IMR-90 (cell line): ENCODE measurements at regions not wholly inside any gene's neighbourhood (a gene's known extent, or its start where the extent isn't known, plus 50 kb on each side); places are given as distances from the start of the nearest gene placed in this dataset.

ENCODE experiments used
- ATAC-seq: fragments of 200-7000 bp; cut with Tn5 transposase; 2 replicates; pipeline ENCODE4 v1.9.1; 2020; ENCODE audit warnings: low read depth, mild to moderate bottlenecking, moderate library complexity
- BruUV-seq: library from RNA; stranded (reverse); fragments of 400-500 nt; replicated peaks from 2 replicates; lab custom pipeline; 2021; lab: Mats Ljungman, UMichigan
- CTCF ChIA-PET: fragments of 300-600 bp; formaldehyde crosslinking; extraction: SDS; loops from one replicate; lab custom pipeline; 2021; ENCODE audit warnings: antibody characterized with exemption; lab: Yijun Ruan, JAX
- POLR2A ChIA-PET: fragments of 300-600 bp; sonication (Branson Sonifier 250); formaldehyde crosslinking; loops from one replicate; lab custom pipeline; 2022; ENCODE audit warnings: antibody characterized with exemption; ENCODE audit not compliant: unreplicated experiment; lab: Charles Lee
- DNase-seq: peaks from one replicate; pipeline ENCODE4 v3.0.0; 2013
- H2AFZ ChIP-seq: replicated peaks from 2 replicates; pipeline ENCODE3; 2013; ENCODE audit warnings: low read length, mild to moderate bottlenecking; ENCODE audit not compliant: poor library complexity
- H2AK5ac ChIP-seq: 2 replicates; pipeline ENCODE4 v1.6.1; 2013; ENCODE audit warnings: low read depth, low read length, inconsistent platforms
- H2AK9ac ChIP-seq: replicated peaks from 2 replicates; pipeline ENCODE3; 2013; ENCODE audit warnings: mild to moderate bottlenecking, low read depth, low read length, moderate library complexity; ENCODE audit not compliant: poor library complexity
- H2BK120ac ChIP-seq: 2 replicates; pipeline ENCODE4 v1.6.1; 2013; ENCODE audit warnings: low read depth, low read length, inconsistent platforms
- H2BK15ac ChIP-seq: 3 replicates; pipeline ENCODE4 v1.6.1; 2013; ENCODE audit warnings: low read depth, low read length, inconsistent platforms
- H2BK20ac ChIP-seq: 2 replicates; pipeline ENCODE4 v1.6.1; 2013; ENCODE audit warnings: low read depth, mild to moderate bottlenecking, inconsistent platforms, low read length, moderate library complexity
- H2BK5ac ChIP-seq: 2 replicates; pipeline ENCODE4 v1.6.1; 2013; ENCODE audit warnings: mild to moderate bottlenecking, low read depth, low read length, inconsistent platforms; ENCODE audit not compliant: poor library complexity, severe bottlenecking
- H3K14ac ChIP-seq: replicated peaks from 2 replicates; pipeline ENCODE4 v1.6.1; 2013; ENCODE audit warnings: low read depth, low read length, inconsistent platforms
- H3K18ac ChIP-seq: 2 replicates; pipeline ENCODE4 v1.6.1; 2013; ENCODE audit warnings: low read depth, low read length, control low read depth
- H3K23ac ChIP-seq: 2 replicates; pipeline ENCODE4 v1.6.1; 2013; ENCODE audit warnings: low read depth, low read length, inconsistent platforms
- H3K27ac ChIP-seq: 2 replicates; pipeline ENCODE4 v1.5.1; 2013; ENCODE audit warnings: mild to moderate bottlenecking, control low read depth, low read length; ENCODE audit not compliant: insufficient read depth
- H3K27me3 ChIP-seq: 2 replicates; pipeline ENCODE4 v1.6.1; 2013; ENCODE audit warnings: low read length; ENCODE audit not compliant: control insufficient read depth, insufficient read depth
- H3K36me3 ChIP-seq: 2 replicates; pipeline ENCODE4 v1.6.1; 2013; ENCODE audit warnings: low read length, mixed read lengths; ENCODE audit not compliant: control insufficient read depth, insufficient read depth
- H3K4ac ChIP-seq: 2 replicates; pipeline ENCODE4 v1.6.1; 2013; ENCODE audit warnings: low read depth, low read length, inconsistent platforms
- H3K4me1 ChIP-seq: 2 replicates; pipeline ENCODE4 v1.6.1; 2013; ENCODE audit warnings: low read length, mixed read lengths; ENCODE audit not compliant: control insufficient read depth, insufficient read depth
- H3K4me2 ChIP-seq: 2 replicates; pipeline ENCODE4 v1.6.1; 2013; ENCODE audit warnings: low read depth, mild to moderate bottlenecking, control low read depth, low read length, moderate library complexity
- H3K4me3 ChIP-seq: 2 replicates; pipeline ENCODE4 v1.5.1; 2013; ENCODE audit warnings: low read depth, mild to moderate bottlenecking, control low read depth, low read length, moderate library complexity; ENCODE audit not compliant: insufficient read depth
- H3K56ac ChIP-seq: 2 replicates; pipeline ENCODE4 v1.6.1; 2013; ENCODE audit warnings: low read length, inconsistent platforms; ENCODE audit not compliant: insufficient read depth; ENCODE audit errors: extremely low read depth
- H3K79me1 ChIP-seq, 2 experiments: 2 replicates each; pipeline ENCODE4 v1.6.1; 2013; ENCODE audit warnings: low read length in 2 of 2, inconsistent platforms in 1 of 2, low read depth in 1 of 2
- H3K9ac ChIP-seq: 2 replicates; pipeline ENCODE4 v1.6.1; 2013; ENCODE audit warnings: low read depth, low read length, control low read depth
- H3K9me1 ChIP-seq: 2 replicates; pipeline ENCODE4 v1.6.1; 2013; ENCODE audit warnings: low read length, inconsistent platforms; ENCODE audit not compliant: insufficient read depth
- H3K9me3 ChIP-seq: 2 replicates; pipeline ENCODE4 v1.6.1; 2013; ENCODE audit warnings: low read length; ENCODE audit not compliant: control insufficient read depth, insufficient read depth
- H4K20me1 ChIP-seq: 2 replicates; pipeline ENCODE4 v1.6.1; 2013; ENCODE audit warnings: low read length, inconsistent platforms; ENCODE audit not compliant: insufficient read depth
- H4K5ac ChIP-seq: 2 replicates; pipeline ENCODE4 v1.6.1; 2013; ENCODE audit warnings: mild to moderate bottlenecking, low read depth, low read length, control low read depth
- H4K8ac ChIP-seq, 2 experiments: 2 replicates each; pipeline ENCODE4 v1.6.1; 2013; ENCODE audit warnings: low read depth in 2 of 2, low read length in 2 of 2, control low read depth in 1 of 2, inconsistent platforms in 1 of 2
- H4K91ac ChIP-seq: 2 replicates; pipeline ENCODE4 v1.6.1; 2013; ENCODE audit warnings: low read depth, low read length, inconsistent platforms; ENCODE audit not compliant: insufficient read depth
- CEBPB ChIP-seq: IDR thresholded peaks from 2 replicates; pipeline ENCODE4 v1.6.1; 2012; ENCODE audit warnings: low read depth, low read length, improper control_type of control experiment
- CHD1 ChIP-seq: IDR thresholded peaks from 2 replicates; pipeline ENCODE4 v1.6.1; 2012; ENCODE audit warnings: low read depth, low read length, improper control_type of control experiment
- NFE2L2 ChIP-seq: fragments of 150-350 bp; IDR thresholded peaks from 2 replicates; pipeline ENCODE4 v1.6.1; 2016; ENCODE audit warnings: low read depth, mild to moderate bottlenecking, low read length
- WGBS, 2 experiments: methylation state at CpG; one replicate each; pipeline versions ENCODE4 v1.1.5 to v1.1.7; 2013; ENCODE audit warnings: missing lambda C conversion rate in 2 of 2; ENCODE audit not compliant: insufficient read length in 1 of 2; ENCODE audit errors: extremely low coverage in 2 of 2; 5-methylcytosine and 5-hydroxymethylcytosine counted together
- dilution Hi-C: fragments of 300-500 bp; cut with HindIII; formaldehyde crosslinking; loops from one replicate; pipeline ENCODE4 v1.14.3; 2018; ENCODE audit warnings: low sequenced_read_pairs; ENCODE audit not compliant: unreplicated experiment
- in situ Hi-C: fragments of 300-500 bp; cut with MboI; formaldehyde crosslinking; loops from 3 replicates; pipeline ENCODE4 v1.14.3; 2019; ENCODE audit warnings: low sequenced_read_pairs, inconsistent platforms, mixed read lengths
- intact Hi-C: fragments of 100-400 bp; cut with micrococcal nuclease; formaldehyde crosslinking; loops from 2 replicates; pipeline ENCODE4 v1.10.0; 2022
- TF ChIP-seq, protein P1 (sequence below): fragments of 150-350 bp; IDR thresholded peaks from 2 replicates; pipeline ENCODE4 v1.6.1; 2016; ENCODE audit warnings: low read depth, mild to moderate bottlenecking, low read length, moderate library complexity, borderline replicate concordance

DNA sequence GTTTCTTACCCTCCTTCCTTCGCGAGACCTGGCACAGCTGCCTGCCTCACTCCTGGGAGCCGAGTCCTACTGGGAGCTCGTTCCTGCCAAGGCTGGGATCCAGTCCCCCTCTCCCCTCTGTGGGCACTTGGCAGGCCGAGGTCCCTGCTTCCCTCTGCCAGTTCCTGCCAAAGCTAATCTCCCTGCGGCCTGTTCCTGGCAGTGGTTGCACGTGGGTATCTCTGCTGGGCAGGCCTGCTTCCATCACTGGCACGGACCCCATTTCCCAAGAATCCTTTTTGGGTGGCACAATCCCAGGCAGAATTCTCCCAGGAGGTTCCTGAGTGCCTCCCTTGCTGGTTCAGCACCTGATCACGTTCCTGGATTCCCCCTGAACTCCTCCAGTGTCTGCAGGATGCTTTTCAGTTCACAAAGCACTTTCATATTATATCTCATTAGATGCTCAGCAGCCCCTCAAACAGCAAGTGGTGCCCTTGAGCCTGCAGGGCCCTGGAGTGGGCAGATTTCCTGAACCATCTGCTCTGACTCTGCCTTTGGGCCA lies 96.5 kb downstream of the RRM1 start:
- no peaks in the 10 kb centered on the region for H3K79me1 ChIP-seq
- no peak for TF ChIP-seq CHD1
- TF ChIP-seq, protein P1, sequence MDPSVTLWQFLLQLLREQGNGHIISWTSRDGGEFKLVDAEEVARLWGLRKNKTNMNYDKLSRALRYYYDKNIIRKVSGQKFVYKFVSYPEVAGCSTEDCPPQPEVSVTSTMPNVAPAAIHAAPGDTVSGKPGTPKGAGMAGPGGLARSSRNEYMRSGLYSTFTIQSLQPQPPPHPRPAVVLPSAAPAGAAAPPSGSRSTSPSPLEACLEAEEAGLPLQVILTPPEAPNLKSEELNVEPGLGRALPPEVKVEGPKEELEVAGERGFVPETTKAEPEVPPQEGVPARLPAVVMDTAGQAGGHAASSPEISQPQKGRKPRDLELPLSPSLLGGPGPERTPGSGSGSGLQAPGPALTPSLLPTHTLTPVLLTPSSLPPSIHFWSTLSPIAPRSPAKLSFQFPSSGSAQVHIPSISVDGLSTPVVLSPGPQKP = no peak
- TF ChIP-seq CEBPB = no peak
- TF ChIP-seq NFE2L2 = no peak
- H4K5ac ChIP-seq = no peak overlapping the region
- H3K27me3 ChIP-seq = no peaks in the 10 kb centered on the region; the same call in 1 of the 2 replicates
- H3K27ac ChIP-seq = no peak overlapping the region
- no peak overlapping the region for H2AK9ac ChIP-seq
- H2BK120ac ChIP-seq = no peak overlapping the region
- ChIA-PET POLR2A (no interaction called here), CTCF (interaction anchor here (1.2 kb wide), 1 partner anchor 348 kb away, joined by 3 read pairs; no protein-coding TSS in a partner anchor)
- H3K9me3 ChIP-seq = no peaks in the 10 kb centered on the region
- H3K56ac ChIP-seq = no peak overlapping the region
- 19% methylated on average over 2 of the region's 9 CpGs; no CpG with 5 or more reads in 1 of the 2 experiments for WGBS, 2 experiments
- in situ Hi-C loops (no loop called here), dilution Hi-C loops (no loop called here), intact Hi-C loops (no loop called here)
- no peak overlapping the region for H2BK5ac ChIP-seq
- H3K14ac ChIP-seq = no peak overlapping the region
- H4K8ac ChIP-seq = no peak overlapping the region
- no peak overlapping the region for H2AK5ac ChIP-seq
- H4K20me1 ChIP-seq = no peaks in the 10 kb centered on the region
- H3K9ac ChIP-seq = no peak overlapping the region
- H3K4me1 ChIP-seq = no peaks in the 10 kb centered on the region
- H2BK20ac ChIP-seq = no peak overlapping the region
- H3K18ac ChIP-seq = no peak overlapping the region
- no peak overlapping the region for H3K23ac ChIP-seq
- no peak overlapping the region for H4K91ac ChIP-seq
- no peak overlapping the region for H2BK15ac ChIP-seq
- no peak overlapping the region for H2AFZ ChIP-seq
- H3K4me3 ChIP-seq = no peak overlapping the region
- H3K4me2 ChIP-seq = no peak overlapping the region
- H3K4ac ChIP-seq = no peak overlapping the region
- no peaks in the 10 kb centered on the region for H3K36me3 ChIP-seq
- no peaks in the 10 kb centered on the region for H3K9me1 ChIP-seq
- BruUV-seq = no TSS peak
- ATAC-seq = no peak
- no peak for DNase-seq
